Caco-2 (cell line): ENCODE measurements at regions not wholly inside any gene's neighbourhood (a gene's known extent, or its start where the extent isn't known, plus 50 kb on each side); places are given as distances from the start of the nearest gene placed in this dataset.
A peak's percentile ranks its signal among the peaks of the same experiment; 100 is the strongest.

Experiments
- BruUV-seq: library from RNA; stranded (reverse); fragments of 400-500 nt; replicated peaks from 2 replicates; lab custom pipeline; 2021; lab: Mats Ljungman, UMichigan
- CTCF ChIA-PET: fragments of 300-600 bp; sonication (Branson Sonifier 250); formaldehyde crosslinking; loops from one replicate; lab custom pipeline; 2022; ENCODE audit warnings: antibody characterized with exemption; lab: Charles Lee
- POLR2A ChIA-PET: fragments of 300-600 bp; sonication (Branson Sonifier 250); formaldehyde crosslinking; loops from one replicate; lab custom pipeline; 2022; ENCODE audit warnings: antibody characterized with exemption; lab: Charles Lee
- DNase-seq, 2 experiments: peaks; one replicate each; pipeline versions ENCODE4 v3.0.0 to v3.0.0-alpha.2; 2020 to 2022
- H3K27me3 ChIP-seq: replicated peaks from 2 replicates; pipeline ENCODE4 v1.6.0; 2011; ENCODE audit warnings: low read length; ENCODE audit not compliant: control insufficient read depth, insufficient read depth
- H3K36me3 ChIP-seq: 2 replicates; pipeline ENCODE4 v1.5.1; 2011; ENCODE audit warnings: low read length; ENCODE audit not compliant: control insufficient read depth, insufficient read depth
- H3K4me1 ChIP-seq: fragments of 250-450 bp; sonication (Bioruptor Pico); 2 replicates; pipeline ENCODE4 v1.5.1; 2020; ENCODE audit warnings: mild to moderate bottlenecking
- H3K4me3 ChIP-seq: 2 replicates; pipeline ENCODE4 v1.5.1; 2011; ENCODE audit warnings: low read depth, mild to moderate bottlenecking, control low read depth, low read length
- H3K9me3 ChIP-seq: fragments of 250-450 bp; sonication (Bioruptor Pico); 2 replicates; pipeline ENCODE4 v1.5.1; 2020; ENCODE audit warnings: mild to moderate bottlenecking, moderate library complexity
- H3K27ac Mint-ChIP-seq: one replicate; pipeline ENCODE4 v1.8.0; 2022; ENCODE audit warnings: mixed read lengths; ENCODE audit not compliant: unreplicated experiment
- H3K27me3 Mint-ChIP-seq: one replicate; pipeline ENCODE4 v1.8.0; 2022; ENCODE audit warnings: mixed read lengths; ENCODE audit not compliant: insufficient read depth, unreplicated experiment
- H3K36me3 Mint-ChIP-seq: one replicate; pipeline ENCODE4 v1.8.0; 2022; ENCODE audit warnings: mild to moderate bottlenecking, mixed read lengths; ENCODE audit not compliant: insufficient read depth, unreplicated experiment
- H3K4me1 Mint-ChIP-seq: one replicate; pipeline ENCODE4 v1.8.0; 2022; ENCODE audit warnings: low read depth, mixed read lengths; ENCODE audit not compliant: unreplicated experiment
- H3K4me3 Mint-ChIP-seq: one replicate; pipeline ENCODE4 v1.8.0; 2022; ENCODE audit warnings: mild to moderate bottlenecking, moderate library complexity, mixed read lengths; ENCODE audit not compliant: unreplicated experiment
- H3K9me3 Mint-ChIP-seq: one replicate; pipeline ENCODE4 v1.8.0; 2022; ENCODE audit warnings: mixed read lengths; ENCODE audit not compliant: unreplicated experiment
- intact Hi-C: fragments of 100-400 bp; cut with micrococcal nuclease; formaldehyde crosslinking; loops from one replicate; pipeline ENCODE4 v1.10.0; 2022; ENCODE audit not compliant: unreplicated experiment
- TF ChIP-seq, protein P1 (sequence below), 2 experiments: fragments of 200-600 bp in 1 of 2; IDR thresholded peaks; 1 replicate in 1 of 2; 2 replicates in 1 of 2; pipeline versions ENCODE4 v1.5.1 to v1.8.0; 2011 to 2022; ENCODE audit warnings: antibody characterized with exemption in 1 of 2, control low read depth in 1 of 2, inconsistent platforms in 1 of 2, low read depth in 1 of 2, low read length in 1 of 2, mild to moderate bottlenecking in 1 of 2, moderate library complexity in 1 of 2; ENCODE audit not compliant: insufficient read depth in 1 of 2, severe bottlenecking in 1 of 2, unreplicated experiment in 1 of 2

DNA sequence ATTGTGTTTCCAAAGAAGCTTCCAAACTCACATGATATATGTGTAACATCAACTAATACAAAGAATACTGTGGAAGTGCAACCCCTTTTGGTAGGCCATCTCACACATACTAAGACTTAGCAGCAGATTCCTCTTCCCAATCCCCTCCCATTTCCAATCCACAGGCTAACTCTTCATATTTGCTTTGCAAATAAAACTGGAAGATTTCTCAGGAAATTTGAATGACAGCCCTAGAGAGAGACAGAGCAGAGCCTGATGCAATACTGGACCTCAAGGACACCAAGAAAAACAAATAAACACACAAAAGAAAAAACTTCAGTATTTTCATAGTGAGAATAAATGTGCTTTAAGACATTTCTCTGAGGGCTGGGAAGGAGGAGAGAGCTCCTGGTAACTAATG, 190.2 kb upstream of the BRINP3 start:
- peak overlapping the region; percentile 28 for H3K27ac Mint-ChIP-seq
- H3K36me3 Mint-ChIP-seq: no peaks in the 10 kb centered on the region
- Histone ChIP-seq H3K4me3 (no peak overlapping the region), H3K9me3 (no peaks in the 10 kb centered on the region), H3K4me1 (no peaks in the 10 kb centered on the region), H3K27me3 (no peaks in the 10 kb centered on the region), H3K36me3 (no peaks in the 10 kb centered on the region)
- TF ChIP-seq, protein P1, sequence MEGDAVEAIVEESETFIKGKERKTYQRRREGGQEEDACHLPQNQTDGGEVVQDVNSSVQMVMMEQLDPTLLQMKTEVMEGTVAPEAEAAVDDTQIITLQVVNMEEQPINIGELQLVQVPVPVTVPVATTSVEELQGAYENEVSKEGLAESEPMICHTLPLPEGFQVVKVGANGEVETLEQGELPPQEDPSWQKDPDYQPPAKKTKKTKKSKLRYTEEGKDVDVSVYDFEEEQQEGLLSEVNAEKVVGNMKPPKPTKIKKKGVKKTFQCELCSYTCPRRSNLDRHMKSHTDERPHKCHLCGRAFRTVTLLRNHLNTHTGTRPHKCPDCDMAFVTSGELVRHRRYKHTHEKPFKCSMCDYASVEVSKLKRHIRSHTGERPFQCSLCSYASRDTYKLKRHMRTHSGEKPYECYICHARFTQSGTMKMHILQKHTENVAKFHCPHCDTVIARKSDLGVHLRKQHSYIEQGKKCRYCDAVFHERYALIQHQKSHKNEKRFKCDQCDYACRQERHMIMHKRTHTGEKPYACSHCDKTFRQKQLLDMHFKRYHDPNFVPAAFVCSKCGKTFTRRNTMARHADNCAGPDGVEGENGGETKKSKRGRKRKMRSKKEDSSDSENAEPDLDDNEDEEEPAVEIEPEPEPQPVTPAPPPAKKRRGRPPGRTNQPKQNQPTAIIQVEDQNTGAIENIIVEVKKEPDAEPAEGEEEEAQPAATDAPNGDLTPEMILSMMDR (IDR thresholded peaks at IDR 0.05; ENCODE audit: insufficient read depth in 1 of 2, low read depth in 1 of 2, low read length in 1 of 2, severe bottlenecking in 1 of 2, unreplicated experiment in 1 of 2): no peak
- peaks cover 6% of the 10 kb centered on the region for H3K4me1 Mint-ChIP-seq
- BruUV-seq: no TSS peak
- intact Hi-C loops: no loop called here
- ChIA-PET POLR2A (no interaction called here), CTCF (no interaction called here)
- no peaks in the 10 kb centered on the region for H3K27me3 Mint-ChIP-seq
- no peak overlapping the region for H3K4me3 Mint-ChIP-seq
- H3K9me3 Mint-ChIP-seq: no peaks in the 10 kb centered on the region
- DNase-seq: no peak

DNA sequence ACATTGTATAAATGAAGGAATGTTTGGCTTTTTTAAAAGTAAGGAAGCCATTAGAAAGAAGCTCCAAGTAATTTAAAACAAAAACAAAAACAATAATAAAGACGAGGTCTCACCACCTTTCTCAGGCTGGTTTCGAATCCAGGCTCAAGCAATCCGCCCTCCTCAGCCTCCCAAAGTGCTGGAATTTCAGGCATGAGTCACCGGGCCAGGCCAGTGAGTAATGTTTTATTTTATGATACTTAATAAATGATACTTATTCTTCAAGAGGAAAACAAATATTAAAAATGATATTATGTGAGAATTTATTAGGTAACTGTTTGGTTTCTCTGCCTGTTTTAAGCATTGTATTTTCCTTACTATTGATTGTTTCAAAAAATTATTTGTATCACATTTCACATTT, 201.4 kb upstream of the BRINP3 start:
- Histone ChIP-seq H3K9me3 (no peaks in the 10 kb centered on the region), H3K4me1 (no peaks in the 10 kb centered on the region), H3K4me3 (no peak overlapping the region), H3K36me3 (no peaks in the 10 kb centered on the region), H3K27me3 (no peaks in the 10 kb centered on the region)
- intact Hi-C loops: no loop called here
- Mint-ChIP-seq H3K36me3 (no peaks in the 10 kb centered on the region), H3K4me1 (no peaks in the 10 kb centered on the region), H3K27me3 (no peaks in the 10 kb centered on the region), H3K4me3 (no peak overlapping the region), H3K9me3 (peaks cover 5% of the 10 kb centered on the region), H3K27ac (no peak overlapping the region)
- TF ChIP-seq, protein P1 (IDR thresholded peaks at IDR 0.05; ENCODE audit: insufficient read depth in 1 of 2, low read depth in 1 of 2, low read length in 1 of 2, severe bottlenecking in 1 of 2, unreplicated experiment in 1 of 2): no peak
- ChIA-PET CTCF (no interaction called here), POLR2A (no interaction called here)
- DNase-seq: no peak
- BruUV-seq: no TSS peak

DNA sequence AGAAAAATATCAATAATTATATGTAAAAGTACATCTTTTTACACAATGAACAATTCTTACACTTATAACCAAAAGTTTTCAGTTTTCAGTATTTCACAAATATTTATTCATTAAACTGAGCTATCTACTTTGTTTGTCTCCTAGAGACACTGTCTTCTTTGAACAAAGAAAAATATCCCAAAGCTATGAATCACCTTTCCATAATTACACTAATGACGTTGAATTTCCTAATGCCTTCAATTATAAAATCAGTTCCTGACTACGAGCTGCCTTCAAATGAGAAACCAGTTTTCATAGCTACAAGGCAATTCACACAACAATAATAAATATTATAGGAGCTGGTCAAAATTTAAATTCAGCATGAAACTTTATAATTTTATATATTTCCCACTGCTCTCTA, 201.8 kb upstream of the BRINP3 start:
- no peaks in the 10 kb centered on the region for H3K36me3 Mint-ChIP-seq
- no peak overlapping the region for H3K4me3 Mint-ChIP-seq
- ChIA-PET CTCF (no interaction called here), POLR2A (no interaction called here)
- Histone ChIP-seq H3K36me3 (no peaks in the 10 kb centered on the region), H3K9me3 (no peaks in the 10 kb centered on the region), H3K4me3 (no peak overlapping the region), H3K27me3 (no peaks in the 10 kb centered on the region), H3K4me1 (no peaks in the 10 kb centered on the region)
- TF ChIP-seq, protein P1 (IDR thresholded peaks at IDR 0.05; ENCODE audit: insufficient read depth in 1 of 2, low read depth in 1 of 2, low read length in 1 of 2, severe bottlenecking in 1 of 2, unreplicated experiment in 1 of 2): no peak
- BruUV-seq: no TSS peak
- H3K27me3 Mint-ChIP-seq: no peaks in the 10 kb centered on the region
- intact Hi-C loops: no loop called here
- H3K9me3 Mint-ChIP-seq: peaks cover 1% of the 10 kb centered on the region
- H3K27ac Mint-ChIP-seq: no peak overlapping the region
- DNase-seq: no peak
- no peaks in the 10 kb centered on the region for H3K4me1 Mint-ChIP-seq
